GM23248 (cell line): ENCODE measurements at regions not wholly inside any gene's neighbourhood (a gene's known extent, or its start where the extent isn't known, plus 50 kb on each side); places are given as distances from the start of the nearest gene placed in this dataset.

ENCODE experiments used
- EZH2 ChIP-seq: fragments of 200-600 bp; sonication (generic); IDR thresholded peaks from 2 replicates; pipeline ENCODE4 v1.6.1; 2018; ENCODE audit warnings: antibody characterized with exemption, mild to moderate bottlenecking; ENCODE audit not compliant: insufficient read depth, poor library complexity, severe bottlenecking
- EZH2phosphoT487 ChIP-seq: fragments of 200-600 bp; sonication (generic); IDR thresholded peaks from 2 replicates; pipeline ENCODE4 v1.6.1; 2018; ENCODE audit warnings: antibody characterized with exemption, moderate library complexity, mild to moderate bottlenecking, low read depth; ENCODE audit not compliant: insufficient read depth

DNA sequence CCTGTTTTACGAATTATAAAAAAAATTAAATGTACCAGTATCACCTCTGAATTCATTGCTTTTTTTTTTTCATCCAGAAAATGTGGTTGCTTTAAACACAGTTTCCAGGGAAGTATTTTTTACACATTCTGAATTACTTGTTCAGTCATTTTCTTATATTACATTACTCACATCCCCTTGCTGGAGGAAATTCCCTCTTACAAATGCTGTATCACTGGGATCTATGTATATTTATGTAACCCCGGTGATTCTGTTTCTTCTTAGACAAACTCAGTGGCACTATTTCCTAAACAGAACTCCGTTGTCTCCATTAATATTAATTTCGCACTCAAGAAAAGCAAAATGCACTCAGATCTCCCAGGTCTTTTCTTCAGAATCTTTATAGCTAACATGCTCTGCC lies 1078.5 kb upstream of the ZEB2 start:
- TF ChIP-seq EZH2 (no peak), EZH2phosphoT487 (no peak)
